ENCODE measurements at regions not wholly inside any gene's neighbourhood (a gene's known extent, or its start where the extent isn't known, plus 50 kb on each side); places are given as distances from the start of the nearest gene placed in this dataset.

GRCh38 chr1:17990401-17990800, 117.2 kb upstream of the IGSF21 start:
- H3K4me3 ChIP-seq (ENCODE audit: low read depth, low read length): no peak overlapping the region
- H3K27me3 ChIP-seq: no peaks in the 10 kb centered on the region
- no peaks in the 10 kb centered on the region for H3K36me3 ChIP-seq

GRCh38 chr1:17991996-17992395, 115.6 kb upstream of the IGSF21 start:
- Histone ChIP-seq H3K27me3 (no peaks in the 10 kb centered on the region), H3K36me3 (no peaks in the 10 kb centered on the region), H3K4me1 (no peaks in the 10 kb centered on the region), H3K4me3 (ENCODE audit: low read depth, low read length) (no peak overlapping the region), H3K9me3 (no peaks in the 10 kb centered on the region)
- TF ChIP-seq CTCF (IDR thresholded peaks at IDR 0.05; ENCODE audit: low read depth, low read length): no peak
- no peak for DNase-seq

More at GRCh38 chr1:17990401-17990800, 117.2 kb upstream of the IGSF21 start:
- no peak for DNase-seq
- Histone ChIP-seq H3K4me1 (no peaks in the 10 kb centered on the region), H3K9me3 (no peaks in the 10 kb centered on the region)
- no peak for TF ChIP-seq CTCF (IDR thresholded peaks at IDR 0.05; ENCODE audit: low read depth, low read length)

- DNase-seq: no peak
- H3K36me3 ChIP-seq: no peaks in the 10 kb centered on the region
- no peaks in the 10 kb centered on the region for H3K4me1 ChIP-seq
- no peaks in the 10 kb centered on the region for H3K27me3 ChIP-seq
- H3K9me3 ChIP-seq: no peaks in the 10 kb centered on the region
- H3K4me3 ChIP-seq (ENCODE audit: low read depth, low read length): no peak overlapping the region
- TF ChIP-seq CTCF (IDR thresholded peaks at IDR 0.05; ENCODE audit: low read depth, low read length): no peak
These were observed 114.8 kb upstream of the IGSF21 start for GRCh38 chr1:17992800-17993199.

GRCh38 chr1:17994046-17994445, 113.6 kb upstream of the IGSF21 start:
- no peak for TF ChIP-seq CTCF (IDR thresholded peaks at IDR 0.05; ENCODE audit: low read depth, low read length)
- H3K4me1 ChIP-seq: no peaks in the 10 kb centered on the region
- no peaks in the 10 kb centered on the region for H3K36me3 ChIP-seq
- no peaks in the 10 kb centered on the region for H3K9me3 ChIP-seq
- no peaks in the 10 kb centered on the region for H3K27me3 ChIP-seq
- DNase-seq: no peak
- H3K4me3 ChIP-seq (ENCODE audit: low read depth, low read length): no peak overlapping the region

GRCh38 chr1:17995480-17995879, 112.1 kb upstream of the IGSF21 start:
- DNase-seq: no peak

GRCh38 chr1:17998889-17999288, 108.7 kb upstream of the IGSF21 start:
- Histone ChIP-seq H3K9me3 (no peaks in the 10 kb centered on the region), H3K36me3 (no peaks in the 10 kb centered on the region), H3K27me3 (no peaks in the 10 kb centered on the region), H3K4me1 (no peaks in the 10 kb centered on the region), H3K4me3 (ENCODE audit: low read depth, low read length) (no peak overlapping the region)
- no peak for DNase-seq
- TF ChIP-seq CTCF (IDR thresholded peaks at IDR 0.05; ENCODE audit: low read depth, low read length): peak; percentile 19

More at GRCh38 chr1:17995480-17995879, 112.1 kb upstream of the IGSF21 start:
- H3K27me3 ChIP-seq: no peaks in the 10 kb centered on the region
- no peaks in the 10 kb centered on the region for H3K9me3 ChIP-seq
- H3K4me1 ChIP-seq: no peaks in the 10 kb centered on the region
- H3K36me3 ChIP-seq: no peaks in the 10 kb centered on the region
- no peak for TF ChIP-seq CTCF (IDR thresholded peaks at IDR 0.05; ENCODE audit: low read depth, low read length)
- H3K4me3 ChIP-seq (ENCODE audit: low read depth, low read length): no peak overlapping the region
